ENCODE measurements at regions not wholly inside any gene's neighbourhood (a gene's known extent, or its start where the extent isn't known, plus 50 kb on each side); places are given as distances from the start of the nearest gene placed in this dataset.

DNA sequence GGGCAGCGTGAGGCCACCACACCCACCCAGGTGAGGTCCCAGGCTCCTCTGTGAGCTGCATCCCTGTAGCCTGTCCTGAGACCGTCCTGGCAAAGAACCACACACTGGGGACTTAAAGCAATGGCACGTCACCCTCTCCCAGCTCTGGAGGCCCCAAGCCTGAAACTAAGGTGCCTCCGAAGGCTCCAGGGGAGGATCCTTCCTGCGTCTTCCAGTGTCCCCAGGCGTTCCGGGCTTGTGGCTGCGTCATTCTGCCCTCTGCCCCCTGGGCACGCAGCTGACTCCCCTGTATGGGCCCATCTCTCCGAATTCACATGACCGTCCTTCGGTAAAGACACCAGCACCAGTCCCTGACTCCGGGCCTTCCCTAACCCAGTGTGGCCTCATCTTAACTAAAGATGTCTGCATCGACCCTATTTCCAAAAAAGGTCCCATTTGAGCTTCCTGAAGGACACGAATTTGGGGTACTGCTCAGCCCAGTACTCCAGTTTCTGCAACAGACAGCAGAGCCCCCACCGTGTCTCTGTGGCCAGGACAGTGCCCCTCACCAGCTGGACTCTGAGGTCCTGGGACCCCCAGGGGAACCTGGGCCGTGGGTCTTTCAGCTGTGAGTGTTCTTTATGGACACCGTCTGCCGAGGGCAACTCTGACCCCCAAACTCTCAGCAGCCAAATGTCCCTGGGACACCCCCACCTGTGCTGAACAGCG, 75.2 kb upstream of the CTDP1 start:
- TF ChIP-seq CTCF (IDR thresholded peaks at IDR 0.05) (no peak), POLR2A (IDR thresholded peaks at IDR 0.05) (no peak)
